Mucosa of gallbladder (tissue), 1 donor: ENCODE measurements at regions not wholly inside any gene's neighbourhood (a gene's known extent, or its start where the extent isn't known, plus 50 kb on each side); places are given as distances from the start of the nearest gene placed in this dataset.
"Not testable (repeated sequence)": the region's sequence is repeated elsewhere in the genome, so short reads cannot be mapped to it uniquely, and the experiment has no call there.

Experiments used
- DNase-seq: peaks from one replicate; pipeline ENCODE4 v3.0.0-alpha.2; 2020; ENCODE audit warnings: low spot score
- donor health status: DM: no; HTN: no; CAD: no.

DNA sequence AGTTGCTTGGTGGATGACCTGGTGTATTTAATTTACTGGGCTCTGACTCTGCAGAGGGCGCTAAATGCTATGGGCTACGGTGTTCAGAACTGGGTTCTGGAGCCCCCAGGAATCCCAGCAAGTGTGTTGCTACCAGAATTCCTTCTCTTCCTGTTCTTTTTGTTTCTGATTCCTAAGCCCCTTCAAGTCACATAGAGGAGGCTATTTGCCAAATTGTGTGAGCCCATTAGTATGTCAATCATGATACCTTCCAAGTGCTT, 358.2 kb upstream of the SPRED2 start:
- DNase-seq: no peak

DNA sequence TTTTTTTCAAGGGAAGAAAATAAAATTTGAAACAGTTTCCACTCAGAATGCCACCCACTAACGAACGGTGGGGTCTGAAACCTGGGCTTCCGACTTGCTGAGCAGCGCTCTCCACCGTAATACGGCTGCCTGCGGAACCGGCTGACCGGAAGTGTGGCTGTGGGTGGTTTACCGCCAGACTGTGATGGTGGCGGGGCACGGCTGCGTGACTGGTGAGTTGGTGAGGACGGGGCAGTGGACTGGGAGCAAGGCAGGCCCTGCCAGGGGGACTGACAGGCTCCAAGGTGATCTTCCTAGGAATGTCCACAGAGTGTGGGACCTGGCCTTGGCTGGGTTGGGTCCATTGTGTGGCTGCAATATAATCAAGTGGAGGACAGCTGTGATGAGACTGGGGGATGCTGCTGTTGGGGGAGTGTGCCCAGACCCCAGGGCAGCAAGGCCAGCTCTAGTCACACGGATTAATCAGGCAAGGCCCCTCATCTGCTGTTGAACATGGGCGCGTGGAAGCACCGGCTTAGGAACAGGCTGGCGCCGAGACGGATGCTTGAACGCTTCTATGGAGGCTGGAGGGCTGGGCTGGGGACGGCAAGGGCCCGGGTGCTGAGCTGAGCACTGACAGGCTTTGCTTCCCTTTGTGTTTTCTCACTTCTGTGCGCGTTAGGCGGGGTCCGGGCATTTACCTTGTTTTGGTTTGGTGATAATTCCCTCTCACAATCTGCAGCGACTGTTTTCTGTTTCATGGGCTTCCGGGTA, 357.7 kb upstream of the SPRED2 start:
- no peak for DNase-seq

DNA sequence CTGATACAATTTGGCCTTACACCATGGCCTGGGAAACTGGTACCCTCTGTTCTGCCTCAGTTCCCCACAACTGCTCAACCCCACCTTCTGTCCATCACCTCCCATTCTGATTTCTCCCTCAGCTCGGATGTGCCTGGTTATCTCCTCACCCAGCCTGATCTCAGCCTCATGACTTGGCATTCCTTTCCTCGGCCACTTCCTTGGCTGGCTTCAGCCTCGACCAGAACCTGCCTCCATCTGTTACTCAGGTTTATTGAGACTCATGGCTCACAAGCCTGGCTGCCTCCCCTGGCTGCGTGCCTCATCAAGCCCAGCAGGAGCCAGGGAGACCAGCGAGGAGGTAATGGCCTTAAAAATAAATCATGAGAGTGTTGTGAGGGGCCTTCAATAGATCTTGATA, 356.2 kb upstream of the SPRED2 start:
- no peak for DNase-seq

DNA sequence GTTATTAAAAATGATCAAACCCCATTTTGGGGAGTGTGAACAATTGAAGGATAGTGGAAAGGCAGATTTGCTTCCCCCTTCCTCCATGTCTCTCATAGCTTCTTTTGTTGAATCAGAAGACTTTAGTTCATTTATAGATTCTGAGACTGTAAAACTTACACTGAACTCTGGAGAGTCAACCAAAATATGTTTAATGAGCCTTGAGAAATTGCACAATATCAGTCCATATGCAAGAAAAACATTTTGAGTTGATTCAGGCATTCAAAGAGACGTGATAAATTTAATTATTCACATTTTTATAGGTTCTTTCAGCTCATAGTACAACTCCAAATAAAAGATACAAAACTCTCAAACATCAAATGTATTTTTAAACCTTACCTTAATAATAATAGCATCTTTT, 354.4 kb upstream of the SPRED2 start:
- DNase-seq: no peak

DNA sequence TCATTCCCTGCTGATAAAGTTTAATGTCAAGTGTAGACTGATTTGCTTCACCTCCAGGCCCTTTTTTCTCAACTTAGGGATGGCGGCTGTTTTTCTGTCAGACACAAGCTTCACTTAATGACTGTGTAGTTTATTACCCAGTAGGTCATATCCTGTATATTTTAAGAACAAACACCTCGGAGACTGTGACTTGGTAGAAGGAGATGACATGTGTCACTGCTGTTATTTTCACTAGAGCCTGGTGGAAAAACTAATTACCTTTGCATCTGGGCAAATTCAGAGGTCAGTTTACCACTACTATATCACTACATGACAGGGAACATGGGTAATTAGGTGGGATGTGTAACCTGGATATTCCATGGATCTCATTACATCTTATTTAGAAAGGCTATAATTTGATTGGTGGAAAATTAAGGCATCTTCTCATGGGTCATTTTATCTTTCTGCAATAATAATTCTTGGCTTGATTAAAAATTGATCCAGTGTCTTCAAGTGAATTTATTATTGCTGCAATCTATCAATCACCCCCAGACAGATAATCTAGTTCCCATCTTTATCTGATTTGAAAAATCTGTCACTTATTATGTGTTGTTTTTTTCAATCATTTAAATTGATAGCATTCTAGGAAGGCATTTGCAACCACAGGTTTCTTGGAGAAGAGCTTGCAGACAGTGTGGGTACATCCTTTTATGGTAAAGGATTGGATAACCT, 353.8 kb upstream of the SPRED2 start:
- DNase-seq: no peak

DNA sequence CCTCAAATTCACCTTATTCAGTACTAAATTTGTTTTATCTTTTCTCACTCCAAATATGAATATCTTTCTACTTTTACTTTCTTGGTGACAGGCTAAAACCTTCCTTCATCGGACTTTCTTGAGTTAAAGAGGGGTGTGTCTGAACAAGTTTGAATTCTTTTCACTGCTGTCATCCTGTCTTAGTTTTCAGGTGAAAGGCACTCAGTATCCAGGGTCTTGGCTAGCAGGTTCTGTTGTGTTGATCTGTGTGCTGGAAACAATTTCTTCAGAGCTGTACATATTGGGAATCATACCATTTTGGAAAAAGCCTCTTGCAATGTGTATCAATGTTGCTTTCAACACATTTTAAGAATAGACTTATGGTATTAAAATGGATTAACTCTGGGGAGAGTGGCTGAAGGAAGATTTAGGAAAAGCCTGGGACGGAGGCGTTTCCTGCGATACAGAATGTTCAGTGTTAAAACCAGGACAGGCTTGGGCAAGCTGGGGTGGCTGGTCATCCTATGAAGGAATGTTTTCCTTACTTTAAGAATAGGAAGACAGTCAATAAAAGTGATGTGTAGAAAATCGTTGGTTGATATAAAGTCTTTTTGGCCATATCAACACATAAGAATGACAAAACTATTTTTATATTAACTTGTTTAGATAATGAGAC, 350.7 kb upstream of the SPRED2 start:
- no peak for DNase-seq

DNA sequence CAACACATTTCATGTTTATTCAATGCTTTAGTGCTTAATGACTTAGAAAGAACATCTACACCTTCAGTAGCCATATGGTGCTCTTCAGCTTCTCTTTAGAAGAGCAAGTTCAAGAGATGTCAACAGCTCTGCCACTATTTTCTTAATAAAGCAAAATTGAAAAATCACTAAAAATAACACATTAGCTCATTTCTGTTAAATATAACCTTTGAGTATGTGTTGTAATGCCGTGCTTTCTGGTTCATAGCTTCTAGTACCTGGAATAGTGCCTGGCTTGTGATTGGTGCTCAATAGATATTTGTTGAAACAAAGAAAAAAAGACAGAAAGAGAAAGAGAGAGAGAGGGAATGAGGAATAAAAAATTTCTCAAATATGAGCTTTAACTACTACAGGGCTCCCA, 349.8 kb upstream of the SPRED2 start:
- no peak for DNase-seq

DNA sequence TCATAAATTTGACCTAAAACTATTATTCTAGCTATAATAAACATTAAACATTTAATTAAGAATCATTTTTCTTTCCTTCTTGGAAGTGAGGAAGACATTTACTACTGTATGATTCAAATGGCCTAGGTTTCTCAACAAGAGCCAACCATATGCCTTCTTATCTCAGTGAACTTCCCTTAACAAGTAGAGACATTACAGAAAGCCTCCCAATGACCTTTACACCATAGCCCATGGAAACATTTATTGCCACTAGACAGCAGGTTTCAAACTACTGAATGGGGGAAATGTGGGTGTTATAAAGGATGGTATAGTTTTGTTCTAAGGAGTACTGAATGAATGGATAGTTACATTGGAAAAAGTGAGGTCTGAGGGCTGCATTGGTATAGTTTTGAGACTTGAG, 349.4 kb upstream of the SPRED2 start:
- no peak for DNase-seq

DNA sequence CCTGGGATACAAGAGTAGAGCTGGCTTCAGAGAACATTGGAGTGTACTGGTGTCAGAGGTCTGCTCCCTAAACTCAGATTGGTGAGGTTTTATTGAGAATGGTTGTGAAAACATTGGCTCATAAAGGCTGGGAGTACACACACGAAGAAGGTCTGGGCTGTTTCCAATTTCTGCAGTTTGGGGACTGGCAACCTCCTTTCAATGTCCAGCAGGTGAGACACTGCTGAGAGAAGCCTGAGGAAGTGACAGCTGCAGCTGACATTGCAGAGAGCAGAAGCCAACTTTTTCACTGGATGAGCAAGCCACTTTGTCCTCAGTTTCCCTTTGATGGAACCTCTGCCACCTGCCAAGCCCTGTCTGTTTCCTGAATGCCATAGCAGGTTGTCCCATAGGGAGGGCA, 346.6 kb upstream of the SPRED2 start:
- no peak for DNase-seq

DNA sequence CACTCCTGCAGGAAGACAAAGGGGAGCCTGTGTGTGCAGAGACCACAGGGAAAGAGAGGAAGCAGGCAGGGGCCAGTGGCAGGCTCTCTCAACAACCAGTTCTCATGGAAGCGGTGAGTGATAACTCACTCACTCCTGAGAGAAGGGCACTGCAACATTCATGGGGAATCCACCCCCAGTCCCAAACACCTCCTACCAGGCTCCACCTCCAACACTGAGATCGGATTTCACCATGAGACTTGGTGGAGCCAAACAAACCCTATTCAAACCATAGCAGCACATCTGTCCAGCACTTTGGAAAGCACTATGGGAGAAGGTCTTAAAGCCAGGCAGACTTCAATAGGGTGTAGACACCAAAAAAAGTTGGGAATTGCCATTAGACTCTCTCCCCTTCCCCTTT, 345.7 kb upstream of the SPRED2 start:
- DNase-seq: no peak

DNA sequence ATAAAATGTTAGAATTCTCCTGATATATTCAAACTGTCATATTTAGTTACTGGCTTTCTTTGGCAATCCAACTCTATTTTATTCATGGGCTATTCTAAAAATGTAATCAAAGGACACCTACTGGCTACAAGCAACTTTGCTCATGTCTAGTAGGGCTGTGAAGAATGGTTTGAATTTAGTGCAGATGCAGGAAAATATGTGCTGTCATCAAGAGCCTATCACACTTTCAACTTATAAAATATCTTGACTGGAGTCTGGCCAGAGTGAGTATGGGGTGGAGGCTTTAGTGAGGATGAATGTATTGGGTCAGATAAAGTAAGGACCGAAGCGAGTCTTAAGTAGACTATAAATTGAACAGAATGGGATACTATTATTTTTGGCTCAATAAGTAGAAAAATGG, 343.4 kb upstream of the SPRED2 start:
- DNase-seq: no peak

DNA sequence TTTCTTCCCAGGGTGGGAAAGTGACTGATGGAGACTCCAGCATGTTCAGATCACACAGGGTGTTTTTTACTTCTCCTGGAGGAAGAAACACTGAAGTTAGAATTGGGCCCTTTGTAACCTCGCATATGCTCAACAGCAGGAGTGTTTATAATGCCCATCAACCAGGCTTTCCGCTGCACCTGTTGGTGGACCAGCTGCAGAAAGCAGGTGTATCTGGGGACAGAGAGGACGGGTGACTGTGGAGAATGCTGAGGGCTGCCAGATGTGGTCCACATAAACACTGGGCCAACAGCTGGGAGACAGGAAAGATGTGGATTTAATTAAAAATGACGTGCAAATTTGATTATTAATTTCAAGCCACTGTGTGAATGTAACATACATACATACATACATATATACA, 335.5 kb upstream of the SPRED2 start:
- DNase-seq: no peak

DNA sequence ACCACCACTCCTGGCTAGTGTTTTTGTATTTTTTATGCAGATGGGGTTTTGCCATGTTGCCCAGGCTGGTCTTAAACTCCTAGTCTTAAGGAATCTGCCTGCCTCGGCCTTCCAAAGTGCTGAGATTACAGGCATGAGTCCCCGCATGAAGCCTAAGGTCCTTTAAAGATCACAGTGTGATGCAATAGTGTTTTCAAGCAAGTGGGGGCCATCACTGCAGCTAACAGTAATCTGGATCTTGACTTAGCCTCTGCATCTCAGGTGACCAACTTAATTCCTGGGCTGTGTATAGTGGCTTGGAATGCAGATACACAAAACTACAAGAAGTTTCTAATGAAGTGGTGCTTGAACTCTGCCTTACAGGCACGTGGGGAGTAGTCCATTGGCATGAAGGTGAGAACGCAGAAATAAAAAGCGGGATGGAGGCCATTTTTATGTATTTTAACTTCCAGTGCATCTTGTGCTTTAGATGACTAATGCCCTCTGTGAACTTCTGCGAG, 334.4 kb upstream of the SPRED2 start:
- DNase-seq: no peak

DNA sequence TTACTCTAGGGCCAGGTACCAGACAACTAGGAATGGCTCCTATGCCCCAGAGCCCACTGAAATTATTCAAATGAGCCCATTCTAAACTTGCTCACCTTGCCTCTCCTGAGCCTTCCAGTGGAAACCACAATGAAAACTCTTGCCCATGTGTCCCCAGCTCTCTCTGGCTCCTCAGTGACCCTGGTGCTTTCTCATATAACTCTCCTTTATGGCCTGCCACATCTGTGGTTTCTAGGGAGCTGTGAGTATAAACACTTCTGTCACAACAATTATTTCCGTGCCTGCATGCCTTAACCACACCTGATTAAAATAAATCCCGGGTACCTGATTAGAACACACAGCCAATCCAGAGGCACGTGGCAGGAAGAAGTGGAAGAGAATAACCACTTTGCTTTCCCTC, 333.0 kb upstream of the SPRED2 start:
- no peak for DNase-seq

DNA sequence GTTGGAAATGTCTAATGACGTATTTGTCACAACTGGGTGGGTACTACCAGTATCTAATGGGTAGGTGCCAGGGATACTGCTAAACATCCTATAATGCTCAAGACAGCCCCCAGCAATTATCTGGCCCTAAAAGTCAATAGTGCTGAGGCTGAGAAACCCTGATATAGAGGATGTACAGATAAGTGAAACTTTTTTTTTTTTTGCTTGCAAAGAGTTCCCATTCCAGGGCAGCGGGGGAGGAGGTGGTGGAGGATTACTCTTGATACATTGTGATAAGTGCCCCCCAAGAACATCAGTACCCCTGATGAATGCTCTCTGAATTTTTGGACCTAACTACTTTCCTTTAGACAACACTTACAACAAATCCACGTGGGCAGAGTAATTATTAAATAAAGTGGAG, 329.7 kb upstream of the SPRED2 start:
- DNase-seq: no peak

DNA sequence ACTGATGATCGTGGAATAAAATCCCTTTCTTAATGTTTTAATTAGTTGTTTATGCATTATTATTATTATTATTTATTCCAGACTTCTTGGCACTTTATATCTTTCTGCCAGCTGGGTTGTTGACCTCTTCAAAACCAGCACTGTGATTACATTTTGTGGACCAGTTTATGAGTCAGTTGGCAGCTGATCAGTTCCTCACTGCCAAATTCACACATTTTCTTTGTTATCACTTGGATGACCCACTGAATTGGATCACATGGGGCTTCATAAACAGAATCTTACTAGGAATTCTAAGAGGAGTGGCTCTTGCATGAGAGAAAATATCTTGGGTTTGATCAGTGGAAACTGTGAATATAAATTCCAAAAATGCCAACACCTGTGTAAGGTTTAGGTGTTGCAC, 321.8 kb upstream of the SPRED2 start:
- no peak for DNase-seq

DNA sequence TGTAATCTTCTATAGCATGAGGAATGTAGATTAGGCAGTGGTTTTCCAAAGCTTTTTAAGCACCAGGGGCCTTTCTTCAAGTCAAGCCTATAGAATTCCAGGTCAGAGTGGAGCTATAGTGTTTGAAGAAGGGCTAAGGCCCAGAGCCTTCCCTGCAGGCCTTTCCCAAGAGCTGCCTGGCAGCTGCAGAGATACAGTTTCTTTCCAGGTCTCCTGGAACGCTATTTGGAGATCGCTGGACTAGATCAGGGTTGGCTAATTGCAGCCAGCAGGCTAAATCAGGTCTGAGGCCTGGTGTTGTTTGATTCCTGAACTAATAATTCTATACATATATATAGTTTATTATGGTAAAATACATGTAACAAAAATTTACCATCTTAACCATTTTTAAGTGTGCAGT, 319.0 kb upstream of the SPRED2 start:
- DNase-seq: no peak

DNA sequence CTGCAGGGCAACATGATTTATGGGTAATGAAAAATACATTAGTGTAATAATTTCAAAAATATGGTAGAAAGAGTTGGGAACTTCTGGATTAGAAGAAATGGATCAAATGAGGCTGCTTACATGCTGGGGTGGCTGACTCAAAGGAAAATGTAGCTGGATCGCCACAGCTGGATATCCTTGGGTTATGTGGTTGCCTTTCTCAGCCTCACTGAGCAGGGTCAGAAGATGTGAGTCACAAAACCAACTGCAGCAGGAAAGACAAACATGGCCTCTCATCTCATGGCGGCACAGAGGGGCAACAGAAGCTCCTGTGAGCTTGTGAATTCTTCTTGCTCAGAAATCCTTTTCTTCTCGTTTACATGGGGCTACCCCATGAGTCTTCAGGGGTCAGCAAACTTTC, 317.1 kb upstream of the SPRED2 start:
- DNase-seq: no peak

DNA sequence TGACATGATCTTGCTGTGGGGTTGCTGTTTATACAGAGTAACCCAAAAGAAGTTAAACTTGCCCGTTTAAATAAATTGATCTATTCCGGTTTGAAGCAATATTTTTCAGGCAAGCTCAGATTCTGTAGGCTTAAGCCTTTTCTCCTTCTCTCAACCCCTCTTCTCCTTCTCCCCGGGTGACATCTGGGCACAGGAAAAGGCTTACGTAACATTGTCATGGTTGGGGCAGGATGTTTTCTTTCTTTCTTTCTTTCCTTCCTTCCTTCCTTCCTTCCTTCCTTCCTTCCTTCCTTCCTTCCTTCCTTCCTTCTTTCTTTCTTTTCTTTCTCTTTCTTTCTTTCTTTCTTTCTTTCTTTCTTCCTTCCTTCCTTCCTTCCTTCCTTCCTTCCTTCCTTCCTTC, 315.5 kb upstream of the SPRED2 start:
- DNase-seq: not testable (repeated sequence)

DNA sequence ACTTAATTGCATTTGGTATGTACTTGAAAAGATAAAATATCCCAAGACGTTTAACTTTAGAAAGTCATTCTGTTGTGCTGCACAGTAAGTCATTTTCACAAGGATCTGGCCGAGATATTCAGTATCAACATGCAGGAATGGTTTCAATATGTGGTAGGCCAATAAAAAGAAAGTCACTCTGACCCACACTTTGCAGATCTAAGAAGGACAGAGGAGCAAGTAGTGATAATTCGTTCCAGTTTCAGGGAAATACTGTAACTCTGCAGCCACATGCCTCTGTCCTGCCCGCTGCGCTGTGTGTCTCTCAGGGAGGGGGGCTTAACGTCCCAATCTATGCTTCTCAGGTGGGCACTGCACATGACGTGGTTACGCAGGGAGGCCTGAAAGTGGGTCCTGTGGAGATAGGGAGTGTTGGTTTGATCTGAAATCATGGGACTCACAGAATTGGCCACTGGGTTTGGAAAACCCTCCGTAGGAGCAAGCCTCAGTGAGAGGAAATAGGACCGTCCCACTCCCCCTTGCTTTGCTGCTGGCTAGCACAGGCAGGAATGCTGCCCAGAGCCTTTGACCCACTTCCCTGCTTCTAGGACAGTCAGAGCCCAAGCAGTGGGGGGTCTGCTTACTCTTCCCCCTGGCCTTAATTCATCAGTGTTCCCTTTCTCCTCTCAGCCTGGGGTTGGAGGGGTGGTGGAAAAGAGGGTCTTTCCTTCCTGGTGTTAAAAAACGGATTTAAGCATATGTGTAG, 314.7 kb upstream of the SPRED2 start:
- DNase-seq: no peak

DNA sequence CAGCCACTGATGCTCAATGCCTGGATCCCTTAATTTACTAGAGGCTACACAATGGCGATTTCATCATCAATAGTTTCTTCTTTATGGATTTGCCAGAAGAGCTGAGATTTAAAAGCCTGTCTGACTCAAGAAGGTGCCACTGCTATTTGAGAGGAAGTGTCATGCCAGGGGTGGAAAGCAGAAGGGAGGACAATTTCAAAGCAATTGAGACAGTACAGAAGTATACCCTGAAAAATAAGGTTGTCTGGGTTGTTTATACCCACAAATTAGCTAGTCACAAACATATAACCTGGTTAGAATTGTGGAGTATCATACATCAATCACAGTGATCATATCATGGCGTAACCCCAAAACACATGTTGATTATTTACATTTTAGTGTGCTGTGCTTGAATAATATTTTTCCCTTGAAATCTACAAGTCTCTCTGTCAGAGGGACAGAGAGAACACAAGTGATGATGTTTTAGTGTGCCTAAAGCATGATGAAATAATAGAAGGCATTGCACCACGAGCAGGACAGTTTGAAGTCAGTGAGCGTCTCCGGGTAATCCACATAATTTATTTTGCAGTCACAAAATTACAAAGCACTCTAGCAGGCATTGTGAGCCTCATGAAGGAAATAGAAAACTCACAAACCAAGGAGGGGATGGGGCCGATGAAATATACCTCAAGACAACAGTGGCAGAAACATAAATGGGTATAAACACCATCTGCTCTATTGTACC, 312.2 kb upstream of the SPRED2 start:
- no peak for DNase-seq

DNA sequence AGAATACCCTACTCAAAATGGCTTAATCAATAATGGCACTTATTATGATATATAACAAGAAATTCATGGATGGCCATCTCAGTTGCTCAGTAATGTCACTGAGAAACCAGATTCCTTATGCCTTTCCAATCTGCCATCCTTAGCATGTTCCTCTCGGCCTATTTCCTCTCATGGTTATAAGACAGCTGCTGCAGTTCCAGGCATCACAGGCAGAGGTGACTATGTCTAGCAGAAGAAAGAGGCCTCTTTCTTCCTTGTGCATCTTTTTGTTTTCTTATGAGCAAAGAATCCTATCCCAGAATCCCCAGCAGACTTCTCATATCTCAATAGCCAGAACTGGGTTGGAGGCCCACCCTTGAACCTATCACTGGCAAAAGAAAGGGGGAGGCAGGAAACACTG, 310.6 kb upstream of the SPRED2 start:
- DNase-seq: no peak
